ENCODE measurements at regions not wholly inside any gene's neighbourhood (a gene's known extent, or its start where the extent isn't known, plus 50 kb on each side); places are given as distances from the start of the nearest gene placed in this dataset.

GRCh38 chr16:73274140-73274539, 226.2 kb upstream of the ZFHX3 start:
- Histone ChIP-seq H3K9me3 (no peaks in the 10 kb centered on the region), H3K36me3 (no peaks in the 10 kb centered on the region), H3K27ac (no peak overlapping the region), H3K4me3 (no peak overlapping the region), H3K27me3 (no peaks in the 10 kb centered on the region), H3K4me1 (no peaks in the 10 kb centered on the region)
- TF ChIP-seq POLR2A (IDR thresholded peaks at IDR 0.05) (no peak), EP300 (IDR thresholded peaks at IDR 0.05) (no peak), CTCF (IDR thresholded peaks at IDR 0.05) (no peak)
- no peak for DNase-seq (ENCODE audit: low spot score in 2 of 2)
- WGBS, 2 donors: 91 to 94% methylated on average over 1 of the region's 1 CpG

GRCh38 chr16:73268366-73268993, 220.6 kb upstream of the ZFHX3 start:
- TF ChIP-seq EP300 (IDR thresholded peaks at IDR 0.05) (no peak), CTCF (IDR thresholded peaks at IDR 0.05) (no peak), POLR2A (IDR thresholded peaks at IDR 0.05) (no peak)
- H3K9me3 ChIP-seq: no peaks in the 10 kb centered on the region
- no peak for DNase-seq (ENCODE audit: low spot score in 2 of 2)
- no peak overlapping the region for H3K4me3 ChIP-seq
- H3K4me1 ChIP-seq: no peaks in the 10 kb centered on the region
- no peaks in the 10 kb centered on the region for H3K36me3 ChIP-seq
- WGBS, 2 donors: 51 to 53% methylated on average over 13 to 14 of the region's 14 CpGs
- H3K27ac ChIP-seq: no peak overlapping the region
- no peaks in the 10 kb centered on the region for H3K27me3 ChIP-seq

- H3K9me3 ChIP-seq: peaks cover 0 to 7% (median 0%) of the 10 kb centered on the region in 4 donors
- no peak for DNase-seq (ENCODE audit: low spot score in 2 of 2)
- 68 to 79% methylated on average over 5 of the region's 5 CpGs for WGBS, 2 donors
- no peak overlapping the region for H3K27ac ChIP-seq
- H3K4me3 ChIP-seq: no peak overlapping the region
- no peaks in the 10 kb centered on the region for H3K4me1 ChIP-seq
- TF ChIP-seq EP300 (IDR thresholded peaks at IDR 0.05) (no peak), POLR2A (IDR thresholded peaks at IDR 0.05) (no peak), CTCF (IDR thresholded peaks at IDR 0.05) (no peak)
- H3K36me3 ChIP-seq: no peaks in the 10 kb centered on the region
- no peaks in the 10 kb centered on the region for H3K27me3 ChIP-seq
Measured at GRCh38 chr16:73265935-73266334, 218.0 kb upstream of the ZFHX3 start.

GRCh38 chr16:73265124-73265837, 217.4 kb upstream of the ZFHX3 start:
- TF ChIP-seq EP300 (IDR thresholded peaks at IDR 0.05) (no peak), POLR2A (IDR thresholded peaks at IDR 0.05) (no peak), CTCF (IDR thresholded peaks at IDR 0.05) (no peak)
- no peak for DNase-seq (ENCODE audit: low spot score in 2 of 2)
- no peaks in the 10 kb centered on the region for H3K36me3 ChIP-seq
- WGBS, 2 donors: 78 to 80% methylated on average over 10 of the region's 10 CpGs
- no peaks in the 10 kb centered on the region for H3K4me1 ChIP-seq
- H3K27ac ChIP-seq: no peak overlapping the region
- H3K27me3 ChIP-seq: no peaks in the 10 kb centered on the region
- no peak overlapping the region for H3K4me3 ChIP-seq
- peaks cover 0 to 7% (median 0%) of the 10 kb centered on the region in 4 donors for H3K9me3 ChIP-seq

- TF ChIP-seq POLR2A (IDR thresholded peaks at IDR 0.05) (no peak), EP300 (IDR thresholded peaks at IDR 0.05) (no peak), CTCF (IDR thresholded peaks at IDR 0.05) (no peak)
- Histone ChIP-seq H3K4me3 (no peak overlapping the region), H3K9me3 (peaks cover 0 to 7% (median 0%) of the 10 kb centered on the region in 4 donors), H3K36me3 (no peaks in the 10 kb centered on the region), H3K4me1 (no peaks in the 10 kb centered on the region), H3K27ac (no peak overlapping the region), H3K27me3 (no peaks in the 10 kb centered on the region)
- WGBS, 2 donors: 93% methylated on average over 2 of the region's 2 CpGs
- DNase-seq (ENCODE audit: low spot score in 2 of 2): no peak
Measured at GRCh38 chr16:73262931-73263330, 215.0 kb upstream of the ZFHX3 start.

All from tibial nerve (tissue), 4 donors.